PC-9 (cell line): ENCODE measurements at regions not wholly inside any gene's neighbourhood (a gene's known extent, or its start where the extent isn't known, plus 50 kb on each side); places are given as distances from the start of the nearest gene placed in this dataset.

Experiments used
- BruUV-seq: library from RNA; stranded (reverse); fragments of 400-500 nt; replicated peaks from 2 replicates; lab custom pipeline; 2021; lab: Mats Ljungman, UMichigan
- CTCF ChIA-PET: fragments of 300-600 bp; sonication (Branson Sonifier 250); formaldehyde crosslinking; loops from one replicate; lab custom pipeline; 2022; ENCODE audit warnings: antibody characterized with exemption; lab: Charles Lee
- POLR2A ChIA-PET: fragments of 300-600 bp; sonication (Branson Sonifier 250); formaldehyde crosslinking; loops from one replicate; lab custom pipeline; 2022; ENCODE audit warnings: antibody characterized with exemption; ENCODE audit not compliant: unreplicated experiment; lab: Charles Lee
- DNase-seq, 2 experiments: peaks; one replicate each; pipeline versions ENCODE4 v3.0.0 to v3.0.0-alpha.2; 2015 to 2022; ENCODE audit warnings: mixed read lengths in 1 of 2
- H2AFZ ChIP-seq: fragments of 200-600 bp; sonication (generic); 2 replicates; pipeline ENCODE4 v1.8.1; 2017; ENCODE audit warnings: antibody characterized with exemption
- H3F3A ChIP-seq: fragments of 200-600 bp; sonication (generic); 2 replicates; pipeline ENCODE4 v1.8.1; 2017; ENCODE audit warnings: antibody characterized with exemption, mild to moderate bottlenecking, low read depth; ENCODE audit not compliant: insufficient read depth
- H3K27ac ChIP-seq: fragments of 200-600 bp; sonication (generic); 2 replicates; pipeline ENCODE4 v1.6.1; 2016; ENCODE audit warnings: mixed run types
- H3K27me3 ChIP-seq: fragments of 200-600 bp; sonication (generic); 2 replicates; pipeline ENCODE4 v1.6.1; 2016; ENCODE audit warnings: low read depth, mixed run types; ENCODE audit not compliant: insufficient read depth
- H3K36me3 ChIP-seq: fragments of 200-600 bp; sonication (generic); 2 replicates; pipeline ENCODE4 v1.6.1; 2016; ENCODE audit warnings: low read depth, mixed run types
- H3K4me1 ChIP-seq: fragments of 200-600 bp; sonication (generic); replicated peaks from 2 replicates; pipeline ENCODE4 v1.6.1; 2016; ENCODE audit warnings: mixed run types; ENCODE audit not compliant: insufficient read depth
- H3K4me2 ChIP-seq: fragments of 200-600 bp; sonication (generic); 2 replicates; pipeline ENCODE4 v1.6.1; 2017; ENCODE audit warnings: mixed run types
- H3K4me3 ChIP-seq: fragments of 200-600 bp; sonication (generic); 2 replicates; pipeline ENCODE4 v1.6.1; 2016; ENCODE audit warnings: mixed run types
- H3K79me2 ChIP-seq: fragments of 200-600 bp; sonication (generic); 2 replicates; pipeline ENCODE4 v1.6.1; 2017; ENCODE audit warnings: low read depth, mixed run types
- H3K9me2 ChIP-seq: fragments of 200-600 bp; sonication (generic); 2 replicates; pipeline ENCODE4 v1.8.1; 2017; ENCODE audit warnings: mild to moderate bottlenecking; ENCODE audit not compliant: insufficient read depth
- H3K9me3 ChIP-seq: fragments of 200-600 bp; sonication (generic); 2 replicates; pipeline ENCODE4 v1.8.1; 2016; ENCODE audit warnings: low read depth; ENCODE audit not compliant: insufficient read depth
- H4K20me1 ChIP-seq: fragments of 200-600 bp; sonication (generic); 2 replicates; pipeline ENCODE4 v1.8.1; 2017; ENCODE audit not compliant: insufficient read depth
- CTCF ChIP-seq: fragments of 200-600 bp; sonication (generic); conservative IDR thresholded peaks from 2 replicates; pipeline ENCODE4 v1.6.1; 2017; ENCODE audit warnings: mixed run types, antibody characterized with exemption, mild to moderate bottlenecking, moderate library complexity
- EZH2 ChIP-seq: fragments of 200-600 bp; sonication (generic); IDR thresholded peaks from 2 replicates; pipeline ENCODE4 v1.8.0; 2017; ENCODE audit warnings: antibody characterized with exemption, low read depth
- intact Hi-C: fragments of 100-400 bp; cut with micrococcal nuclease; formaldehyde crosslinking; loops from one replicate; pipeline ENCODE4 v1.10.0; 2022; ENCODE audit not compliant: unreplicated experiment

- Histone ChIP-seq H3K4me3 (no peak overlapping the region), H3F3A (no peaks in the 10 kb centered on the region), H3K4me2 (no peak overlapping the region), H3K27ac (no peak overlapping the region), H3K27me3 (no peaks in the 10 kb centered on the region), H3K4me1 (no peaks in the 10 kb centered on the region), H3K9me3 (peaks cover 3% of the 10 kb centered on the region; the same call in 1 of the 2 replicates), H3K9me2 (no peaks in the 10 kb centered on the region), H2AFZ (no peak overlapping the region), H3K36me3 (no peaks in the 10 kb centered on the region), H3K79me2 (no peaks in the 10 kb centered on the region), H4K20me1 (no peaks in the 10 kb centered on the region)
- POLR2A ChIA-PET = no interaction called here
- intact Hi-C loops = no loop called here
- no TSS peak for BruUV-seq
- no peak for DNase-seq
- CTCF ChIA-PET = no interaction called here
- TF ChIP-seq CTCF (no peak), EZH2 (no peak)
Measured at GRCh38 chr5:8814105-8814504, 731.8 kb downstream of the SEMA5A start.

- H3K9me3 ChIP-seq = no peaks in the 10 kb centered on the region
- H4K20me1 ChIP-seq = no peaks in the 10 kb centered on the region
- no peak overlapping the region for H3K4me2 ChIP-seq
- no TSS peak for BruUV-seq
- no peaks in the 10 kb centered on the region for H3K27me3 ChIP-seq
- no peaks in the 10 kb centered on the region for H3K79me2 ChIP-seq
- no peaks in the 10 kb centered on the region for H3K36me3 ChIP-seq
- ChIA-PET POLR2A (no interaction called here), CTCF (no interaction called here)
- H3K4me3 ChIP-seq = no peak overlapping the region
- H2AFZ ChIP-seq = no peak overlapping the region
- no peak for DNase-seq
- H3K9me2 ChIP-seq = no peaks in the 10 kb centered on the region
- intact Hi-C loops = no loop called here
- peaks cover 6% of the 10 kb centered on the region; the same call in 1 of the 2 replicates for H3F3A ChIP-seq
- H3K27ac ChIP-seq = no peak overlapping the region
- H3K4me1 ChIP-seq = peaks cover 9% of the 10 kb centered on the region
- TF ChIP-seq EZH2 (no peak), CTCF (no peak)
Measured at GRCh38 chr5:8824371-8824770, 721.5 kb downstream of the SEMA5A start.

GRCh38 chr5:8825139-8825757 lies 720.6 kb downstream of the SEMA5A start:
- Histone ChIP-seq H3K9me2 (no peaks in the 10 kb centered on the region; the same call in 1 of the 2 replicates), H3F3A (peaks cover 13% of the 10 kb centered on the region), H3K27ac (no peak overlapping the region), H3K9me3 (no peaks in the 10 kb centered on the region), H2AFZ (no peak overlapping the region), H3K36me3 (no peaks in the 10 kb centered on the region), H3K4me1 (peaks cover 17% of the 10 kb centered on the region), H4K20me1 (no peaks in the 10 kb centered on the region), H3K4me3 (no peak overlapping the region), H3K27me3 (no peaks in the 10 kb centered on the region), H3K79me2 (no peaks in the 10 kb centered on the region), H3K4me2 (no peak overlapping the region)
- no TSS peak for BruUV-seq
- intact Hi-C loops = no loop called here
- TF ChIP-seq EZH2 = no peak
- no peak for TF ChIP-seq CTCF
- CTCF ChIA-PET = no interaction called here
- POLR2A ChIA-PET = no interaction called here
- DNase-seq = no peak
